Spleen (tissue), 11 donors: ENCODE measurements at regions not wholly inside any gene's neighbourhood (a gene's known extent, or its start where the extent isn't known, plus 50 kb on each side); places are given as distances from the start of the nearest gene placed in this dataset.

Experiments used
- DNase-seq: peaks from one replicate; pipeline ENCODE4 v3.0.0-alpha.2; 2020
- H3K27ac ChIP-seq, 8 donors: fragments of 200-600 bp; sonication (generic) in 7 of 8; 1 replicate in 4 of 8; 2 replicates in 4 of 8; pipeline versions ENCODE4 v1.5.0 to v1.8.0; 2016 to 2021; ENCODE audit warnings: inconsistent platforms in 4 of 8, mild to moderate bottlenecking in 4 of 8, moderate library complexity in 1 of 8
- H3K27me3 ChIP-seq, 7 donors: fragments of 200-600 bp; sonication (generic) in 6 of 7; replicated peaks in 1 of 7; 1 replicate in 4 of 7; 2 replicates in 3 of 7; pipeline versions ENCODE4 v1.5.0 to v1.8.0; 2016 to 2021; ENCODE audit warnings: inconsistent platforms in 3 of 7, mild to moderate bottlenecking in 1 of 7
- H3K36me3 ChIP-seq, 6 donors: fragments of 200-600 bp; sonication (generic) in 5 of 6; 1 replicate in 4 of 6; 2 replicates in 2 of 6; pipeline versions ENCODE4 v1.5.0 to v1.8.0; 2016 to 2021; ENCODE audit warnings: inconsistent platforms in 2 of 6
- H3K4me1 ChIP-seq, 6 donors: fragments of 200-600 bp; sonication (generic) in 5 of 6; 1 replicate in 3 of 6; 2 replicates in 3 of 6; pipeline versions ENCODE4 v1.5.0 to v1.8.0; 2016 to 2021; ENCODE audit warnings: inconsistent platforms in 3 of 6
- H3K4me3 ChIP-seq, 8 donors: fragments of 200-600 bp; sonication (generic) in 7 of 8; 1 replicate in 4 of 8; 2 replicates in 4 of 8; pipeline versions ENCODE4 v1.5.0 to v1.8.0; 2016 to 2021; ENCODE audit warnings: inconsistent platforms in 4 of 8, mild to moderate bottlenecking in 4 of 8, moderate library complexity in 2 of 8
- H3K9me3 ChIP-seq, 8 donors: fragments of 200-600 bp; sonication (generic) in 7 of 8; 1 replicate in 4 of 8; 2 replicates in 4 of 8; pipeline versions ENCODE4 v1.5.0 to v1.8.0; 2016 to 2021; ENCODE audit warnings: inconsistent platforms in 4 of 8
- CTCF ChIP-seq, 11 experiments: fragments of 200-600 bp in 7 of 11; fragments of 450-650 bp in 4 of 11; sonication (generic) in 4 of 11; IDR thresholded peaks in 8 of 11; conservative IDR thresholded peaks in 3 of 11; 1 replicate in 7 of 11; 2 replicates in 4 of 11; pipeline versions ENCODE4 v1.4.0 to v1.8.0; 2016 to 2021; ENCODE audit warnings: antibody characterized with exemption in 11 of 11, inconsistent platforms in 4 of 11, mild to moderate bottlenecking in 1 of 11
- POLR2A ChIP-seq, 3 donors: fragments of 450-650 bp; IDR thresholded peaks; one replicate each; pipeline ENCODE4 v1.5.1; 2017; ENCODE audit warnings: antibody characterized with exemption in 3 of 3, mild to moderate bottlenecking in 1 of 3
- POLR2AphosphoS5 ChIP-seq, 3 donors: sonication (generic); formaldehyde crosslinking; IDR thresholded peaks; one replicate each; pipeline ENCODE4 v1.5.1; 2017; ENCODE audit warnings: antibody characterized with exemption in 3 of 3
- WGBS, 5 donors: extraction: QIAGEN DNeasy Blood & Tissue Kit in 3 of 5; methylation state at CpG; one replicate each; pipeline versions ENCODE4 v1.1.5 to v1.1.7; 2013 to 2018; 5-methylcytosine and 5-hydroxymethylcytosine counted together
- intact Hi-C: fragments of 100-400 bp; cut with DNase I; formaldehyde crosslinking; loops from one replicate; pipeline ENCODE4 v1.15.0; 2023; ENCODE audit warnings: low total_unique reads
- donor health status: healthy with polysubstance abuse.
- donor health status: DM: no; HTN: no; CAD: no; lungs with moderate emphysema.
- donor health status: DM: no; HTN: no; CAD: no.
- donor health status: Bipolar disorder and iron deficiency.
- donor health status: healthy.
- donor health status: DM: no; HTN: no; CAD: no.
- donor health status: DM: yes; HTN: yes; CAD: no.

DNA sequence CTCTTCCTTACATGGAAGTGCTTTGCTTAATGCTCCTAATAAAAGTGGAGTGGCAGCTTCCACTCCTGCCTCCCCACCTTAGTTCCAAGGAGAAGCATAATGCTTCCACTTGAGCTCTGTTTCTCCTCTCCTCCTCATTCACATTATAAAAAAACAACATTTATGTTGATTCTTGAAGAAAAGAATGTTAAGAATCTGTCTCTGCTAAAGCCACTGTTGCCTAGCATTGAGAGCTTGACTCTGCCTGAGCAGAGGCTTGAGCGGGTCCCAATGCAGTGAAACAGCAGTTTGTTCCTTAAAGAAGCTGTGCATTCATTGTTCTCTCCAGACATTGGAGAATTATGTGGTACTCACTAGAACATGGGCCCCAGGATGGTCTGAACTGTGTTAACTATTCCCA, 101.5 kb upstream of the GHR start:
- Histone ChIP-seq H3K4me1 (no peaks in the 10 kb centered on the region), H3K9me3 (peaks cover 3 to 45% (median 30%) of the 10 kb centered on the region in 8 donors), H3K36me3 (no peaks in the 10 kb centered on the region), H3K4me3 (no peak overlapping the region), H3K27me3 (no peaks in the 10 kb centered on the region), H3K27ac (no peak overlapping the region)
- intact Hi-C loops, result no loop called here
- TF ChIP-seq POLR2AphosphoS5 (IDR thresholded peaks at IDR 0.05) (no peak), CTCF (IDR thresholded peaks at IDR 0.05 in 8 of 11, conservative IDR thresholded peaks at IDR 0.05 in 3 of 11) (no peak), POLR2A (IDR thresholded peaks at IDR 0.05) (no peak)
- 54 to 82% (median 71%) methylated on average over 1 of the region's 1 CpG for WGBS, 5 donors
- no peak for DNase-seq

DNA sequence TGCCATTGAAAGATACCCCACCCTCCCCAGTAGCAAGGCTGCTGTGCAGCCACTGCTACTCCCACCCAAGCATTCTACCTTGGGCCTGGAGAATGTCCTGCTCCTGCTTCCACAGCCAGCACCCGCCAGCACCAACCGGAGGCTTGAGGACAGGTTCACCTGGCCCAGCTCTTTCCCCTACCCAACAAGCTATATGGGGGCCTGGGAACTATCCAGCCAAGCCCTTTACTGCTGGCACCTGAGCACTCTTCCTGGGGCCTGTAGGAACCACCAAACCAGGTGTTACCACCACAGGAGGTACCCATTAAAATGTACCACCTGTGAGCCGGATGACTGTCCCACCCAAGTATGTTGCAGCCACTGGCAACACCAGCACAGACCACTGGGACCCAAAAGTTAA, 86.1 kb upstream of the GHR start:
- Histone ChIP-seq H3K4me1 (no peaks in the 10 kb centered on the region), H3K36me3 (no peaks in the 10 kb centered on the region), H3K27ac (no peak overlapping the region), H3K27me3 (no peaks in the 10 kb centered on the region), H3K4me3 (no peak overlapping the region), H3K9me3 (peaks cover 0 to 61% (median 42%) of the 10 kb centered on the region in 8 donors)
- no peak for TF ChIP-seq POLR2A (IDR thresholded peaks at IDR 0.05)
- intact Hi-C loops, result no loop called here
- 89 to 100% (median 93%) methylated on average over 2 to 3 of the region's 3 CpGs for WGBS, 5 donors
- peak; percentile 56 for DNase-seq

DNA sequence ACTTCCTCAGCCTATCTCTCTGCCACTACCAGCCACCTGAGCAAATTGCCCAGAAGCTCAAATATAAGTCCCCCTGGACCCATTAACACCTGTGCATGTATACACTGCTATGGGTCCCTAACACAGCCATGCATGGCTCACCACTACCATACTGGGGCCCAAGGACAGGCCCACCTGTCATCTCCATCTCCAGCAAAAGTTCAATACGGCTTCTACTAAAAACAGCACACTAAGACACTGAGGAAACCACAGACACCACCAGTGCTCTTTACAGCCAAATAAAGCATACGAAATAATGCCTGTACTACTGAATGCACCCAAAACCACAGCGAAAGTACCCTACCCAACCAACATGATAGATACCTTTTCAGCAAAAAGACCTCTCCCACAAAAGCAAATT, 85.6 kb upstream of the GHR start:
- WGBS, 5 donors, result 77 to 88% (median 83%) methylated on average over 3 of the region's 3 CpGs
- H3K9me3 ChIP-seq, result peaks cover 0 to 61% (median 42%) of the 10 kb centered on the region in 8 donors
- no peaks in the 10 kb centered on the region for H3K36me3 ChIP-seq
- no peak overlapping the region for H3K27ac ChIP-seq
- no peak for DNase-seq
- no peak overlapping the region for H3K4me3 ChIP-seq
- no peak for TF ChIP-seq POLR2AphosphoS5 (IDR thresholded peaks at IDR 0.05)
- TF ChIP-seq CTCF (IDR thresholded peaks at IDR 0.05 in 8 of 11, conservative IDR thresholded peaks at IDR 0.05 in 3 of 11), result no peak
- TF ChIP-seq POLR2A (IDR thresholded peaks at IDR 0.05), result no peak
- no peaks in the 10 kb centered on the region for H3K27me3 ChIP-seq
- H3K4me1 ChIP-seq, result no peaks in the 10 kb centered on the region
- intact Hi-C loops, result no loop called here

DNA sequence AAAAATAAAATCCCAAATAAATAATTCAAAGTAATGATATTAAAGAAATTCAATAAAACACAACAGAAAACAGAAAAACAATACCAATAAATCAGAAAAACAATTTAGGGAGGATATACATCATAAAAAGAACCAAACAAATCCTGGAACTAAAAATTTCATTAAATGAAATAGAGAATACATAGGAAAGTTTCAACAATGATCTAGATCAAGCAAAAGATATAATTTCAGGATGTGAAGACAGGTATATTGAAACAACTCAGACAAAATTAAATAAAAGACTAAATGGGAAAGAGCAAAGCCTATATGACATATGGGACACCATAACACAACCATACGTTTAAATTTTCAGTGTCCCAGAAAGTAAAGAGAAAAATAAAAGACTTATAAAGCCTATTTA, 85.1 kb upstream of the GHR start:
- WGBS, 5 donors, result 77 to 91% (median 86%) methylated on average over 1 of the region's 1 CpG
- no peaks in the 10 kb centered on the region for H3K27me3 ChIP-seq
- no peaks in the 10 kb centered on the region for H3K4me1 ChIP-seq
- H3K4me3 ChIP-seq, result no peak overlapping the region
- TF ChIP-seq POLR2AphosphoS5 (IDR thresholded peaks at IDR 0.05) (no peak), POLR2A (IDR thresholded peaks at IDR 0.05) (no peak), CTCF (IDR thresholded peaks at IDR 0.05 in 8 of 11, conservative IDR thresholded peaks at IDR 0.05 in 3 of 11) (no peak)
- peaks cover 0 to 61% (median 42%) of the 10 kb centered on the region in 8 donors for H3K9me3 ChIP-seq
- no peak for DNase-seq
- intact Hi-C loops, result no loop called here
- H3K36me3 ChIP-seq, result no peaks in the 10 kb centered on the region
- H3K27ac ChIP-seq, result no peak overlapping the region

DNA sequence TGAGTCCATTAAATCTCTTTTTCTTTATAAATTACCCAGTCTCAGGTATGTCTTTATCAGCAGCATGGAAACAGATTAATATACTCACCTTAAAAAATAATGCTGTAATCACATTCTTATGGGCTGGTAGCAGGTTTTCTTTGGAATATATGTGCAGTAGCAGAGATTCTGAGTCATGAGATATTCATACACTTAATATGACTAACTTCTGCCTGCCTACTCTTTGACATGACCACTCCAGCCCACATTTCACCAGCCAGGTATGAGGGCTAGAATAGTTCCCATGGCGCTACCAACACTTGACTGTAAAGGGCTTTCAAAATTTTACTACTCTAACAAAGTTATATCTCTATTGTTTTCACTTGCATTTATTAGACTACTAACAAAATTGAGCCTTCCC, 74.1 kb upstream of the GHR start:
- 70 to 91% (median 84%) methylated on average over 1 of the region's 1 CpG for WGBS, 5 donors
- Histone ChIP-seq H3K27ac (no peak overlapping the region), H3K4me3 (no peak overlapping the region), H3K27me3 (no peaks in the 10 kb centered on the region), H3K4me1 (no peaks in the 10 kb centered on the region), H3K36me3 (no peaks in the 10 kb centered on the region), H3K9me3 (peaks cover 0 to 33% (median 23%) of the 10 kb centered on the region in 8 donors)
- DNase-seq, result no peak
- intact Hi-C loops, result no loop called here
- TF ChIP-seq CTCF (IDR thresholded peaks at IDR 0.05 in 8 of 11, conservative IDR thresholded peaks at IDR 0.05 in 3 of 11) (no peak), POLR2AphosphoS5 (IDR thresholded peaks at IDR 0.05) (no peak), POLR2A (IDR thresholded peaks at IDR 0.05) (no peak)
